Neutrophil (primary cell): ENCODE measurements at regions not wholly inside any gene's neighbourhood (a gene's known extent, or its start where the extent isn't known, plus 50 kb on each side); places are given as distances from the start of the nearest gene placed in this dataset.
"Not testable (repeated sequence)": the region's sequence is repeated elsewhere in the genome, so short reads cannot be mapped to it uniquely, and the experiment has no call there.

ENCODE experiments used
- H3K27ac ChIP-seq: fragments of 200-600 bp; sonication (generic); 2 replicates; pipeline ENCODE4 v1.5.1; 2016; ENCODE audit warnings: mild to moderate bottlenecking, moderate library complexity
- H3K27me3 ChIP-seq: fragments of 200-600 bp; sonication (generic); 2 replicates; pipeline ENCODE4 v1.6.0; 2016; ENCODE audit warnings: mild to moderate bottlenecking
- H3K36me3 ChIP-seq: fragments of 200-600 bp; sonication (generic); 2 replicates; pipeline ENCODE4 v1.5.1; 2017
- H3K4me1 ChIP-seq, 2 experiments: fragments of 200-600 bp in 1 of 2; sonication (generic) in 1 of 2; 1 replicate in 1 of 2; 2 replicates in 1 of 2; pipeline versions ENCODE4 v1.5.1 to v1.6.1; 2013 to 2016; ENCODE audit warnings: low read depth in 1 of 2, low read length in 1 of 2, mild to moderate bottlenecking in 1 of 2, moderate library complexity in 1 of 2; ENCODE audit not compliant: control insufficient read depth in 1 of 2, insufficient read depth in 1 of 2
- H3K4me3 ChIP-seq, 2 experiments: fragments of 200-600 bp in 1 of 2; sonication (generic) in 1 of 2; 1 replicate in 1 of 2; 2 replicates in 1 of 2; pipeline ENCODE4 v1.5.1; 2013 to 2016; ENCODE audit warnings: low read depth in 1 of 2, low read length in 1 of 2, mild to moderate bottlenecking in 1 of 2, moderate library complexity in 1 of 2
- H3K9me3 ChIP-seq: fragments of 200-600 bp; sonication (generic); 2 replicates; pipeline ENCODE4 v1.5.1; 2016
- CTCF ChIP-seq: fragments of 200-600 bp; sonication (generic); IDR thresholded peaks from 2 replicates; pipeline ENCODE4 v1.5.1; 2016; ENCODE audit warnings: antibody characterized with exemption

DNA sequence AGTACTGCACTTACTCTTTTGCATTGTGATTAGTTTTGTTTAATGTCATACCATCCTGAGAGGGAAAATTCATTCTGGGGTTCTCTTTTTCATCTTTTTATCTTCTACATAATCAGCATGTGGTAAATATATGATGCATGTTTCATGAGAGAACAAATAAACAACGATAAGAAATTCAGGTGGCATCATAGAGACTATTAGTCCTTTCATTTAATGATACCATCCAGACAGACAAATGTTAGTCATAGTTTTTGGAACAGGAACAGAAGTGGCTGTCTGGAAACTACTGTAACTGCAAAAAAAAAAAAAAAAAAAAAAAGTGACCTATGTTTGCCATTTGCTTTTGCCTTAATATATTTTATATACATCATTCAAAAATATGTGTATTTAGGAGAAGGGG is 761.0 kb downstream of the EPHA4 start:
- Histone ChIP-seq H3K4me1 (no peaks in the 10 kb centered on the region), H3K27ac (no peak overlapping the region), H3K36me3 (no peaks in the 10 kb centered on the region), H3K9me3 (no peaks in the 10 kb centered on the region), H3K27me3 (no peaks in the 10 kb centered on the region), H3K4me3 (no peak overlapping the region)
- TF ChIP-seq CTCF = no peak

DNA sequence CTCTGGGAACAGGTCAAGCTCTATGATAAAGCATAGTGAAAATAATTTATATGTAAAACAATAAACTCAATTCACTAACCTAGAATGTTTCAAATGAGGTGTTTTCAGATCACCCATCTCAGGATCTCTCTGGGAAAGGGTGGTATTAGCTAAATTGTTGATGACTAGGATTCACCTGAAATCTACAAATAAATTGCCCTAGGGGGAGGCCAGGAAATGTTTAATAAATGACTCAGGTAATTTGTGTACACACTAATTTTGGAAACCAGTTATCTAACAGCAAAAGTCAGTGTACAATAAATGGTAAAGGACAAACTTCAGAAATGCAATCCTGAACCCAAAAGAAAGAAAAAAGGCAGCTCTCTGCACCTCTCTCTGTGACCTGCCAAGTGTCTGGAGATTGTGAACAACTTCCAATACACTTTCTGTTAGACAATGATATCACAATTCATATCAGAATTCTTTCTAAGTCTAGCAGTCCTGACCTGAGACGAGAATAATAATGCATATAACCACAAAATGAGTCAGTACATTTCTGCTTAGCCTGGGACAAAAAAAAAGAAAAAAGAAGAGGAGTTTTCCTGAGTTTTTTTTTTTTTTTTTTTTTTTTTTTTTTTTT is 760.0 kb downstream of the EPHA4 start:
- no peaks in the 10 kb centered on the region for H3K9me3 ChIP-seq
- no peak overlapping the region for H3K27ac ChIP-seq

DNA sequence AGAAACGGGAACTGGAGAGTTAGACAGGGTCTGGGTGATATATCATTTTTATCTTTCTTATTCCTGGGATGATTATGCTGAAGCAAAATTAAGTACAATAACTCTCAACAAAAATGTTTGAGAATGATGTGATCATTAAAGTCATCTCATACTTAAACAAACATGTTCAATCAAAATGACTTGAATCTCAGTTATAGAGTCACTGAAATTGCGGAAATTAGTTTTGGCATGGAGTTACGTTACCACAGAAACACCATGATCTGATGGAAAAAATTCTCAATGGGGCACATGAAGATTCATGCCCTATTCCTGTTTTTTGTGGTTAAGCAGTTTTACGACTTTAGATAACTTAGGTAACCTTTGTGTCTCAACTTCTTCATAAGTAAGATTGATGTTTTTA is 757.7 kb downstream of the EPHA4 start:
- Histone ChIP-seq H3K4me3 (no peak overlapping the region), H3K4me1 (no peaks in the 10 kb centered on the region), H3K27ac (no peak overlapping the region), H3K9me3 (no peaks in the 10 kb centered on the region), H3K27me3 (no peaks in the 10 kb centered on the region), H3K36me3 (no peaks in the 10 kb centered on the region)
- no peak for TF ChIP-seq CTCF

More for the DNA sequence above, 760.0 kb downstream of the EPHA4 start:
- Histone ChIP-seq H3K4me3 (no peak overlapping the region), H3K36me3 (no peaks in the 10 kb centered on the region), H3K27me3 (no peaks in the 10 kb centered on the region), H3K4me1 (no peaks in the 10 kb centered on the region)
- no peak for TF ChIP-seq CTCF

DNA sequence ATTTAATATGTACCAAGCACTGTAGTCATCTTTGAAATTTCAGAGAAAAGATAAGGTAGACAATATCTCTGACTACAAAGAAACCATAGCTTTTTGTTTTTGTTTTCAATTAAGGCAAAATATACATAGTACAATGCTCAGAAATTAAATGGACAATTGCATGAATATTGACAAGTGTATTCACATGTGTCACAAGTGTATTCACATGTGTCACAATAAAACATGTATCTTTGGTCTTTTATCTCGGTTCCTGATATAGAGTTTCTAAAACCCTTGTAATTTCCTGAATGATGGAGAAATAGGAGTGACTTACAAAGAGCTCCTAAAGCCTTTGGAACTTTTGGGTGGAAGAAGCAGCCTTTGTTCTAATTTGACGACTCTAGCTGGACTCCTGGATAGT is 756.4 kb downstream of the EPHA4 start:
- no peaks in the 10 kb centered on the region for H3K9me3 ChIP-seq
- no peaks in the 10 kb centered on the region for H3K27me3 ChIP-seq
- no peak for TF ChIP-seq CTCF

GRCh38 chr2:220821683-220822082 is 750.4 kb downstream of the EPHA4 start:
- H3K9me3 ChIP-seq = no peaks in the 10 kb centered on the region
- no peaks in the 10 kb centered on the region for H3K4me1 ChIP-seq
- TF ChIP-seq CTCF = no peak
- H3K36me3 ChIP-seq = no peaks in the 10 kb centered on the region
- H3K4me3 ChIP-seq = no peak overlapping the region
- H3K27me3 ChIP-seq = no peaks in the 10 kb centered on the region
- no peak overlapping the region for H3K27ac ChIP-seq

More for the DNA sequence above, 756.4 kb downstream of the EPHA4 start:
- Histone ChIP-seq H3K36me3 (no peaks in the 10 kb centered on the region), H3K4me3 (no peak overlapping the region), H3K4me1 (no peaks in the 10 kb centered on the region), H3K27ac (no peak overlapping the region)

DNA sequence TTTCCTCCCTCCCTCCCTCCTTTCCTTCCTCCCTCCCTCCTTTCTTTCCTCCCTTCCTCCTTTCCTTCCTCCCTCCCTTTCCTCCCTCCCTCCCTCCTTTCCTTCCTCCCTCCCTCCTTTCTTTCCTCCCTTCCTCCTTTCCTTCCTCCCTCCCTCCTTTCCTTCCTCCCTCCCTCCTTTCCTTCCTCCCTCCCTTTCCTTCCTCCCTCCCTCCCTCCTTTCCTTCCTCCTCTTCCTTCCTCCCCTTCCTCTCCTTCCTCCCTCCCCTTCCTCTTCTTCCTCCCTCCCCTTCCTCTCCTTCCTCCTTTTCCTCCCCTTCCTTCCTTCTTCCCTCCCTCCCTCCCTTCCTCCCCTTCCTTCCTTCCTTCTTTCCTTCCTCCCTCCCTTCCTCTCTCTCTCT is 748.5 kb downstream of the EPHA4 start:
- H3K4me3 ChIP-seq, H3K27ac ChIP-seq, H3K36me3 ChIP-seq, H3K9me3 ChIP-seq, H3K27me3 ChIP-seq, H3K4me1 ChIP-seq: not testable (repeated sequence)
